Immature natural killer cell (primary cell): ENCODE measurements at regions not wholly inside any gene's neighbourhood (a gene's known extent, or its start where the extent isn't known, plus 50 kb on each side); places are given as distances from the start of the nearest gene placed in this dataset.
A peak's percentile ranks its signal among the peaks of the same experiment; 100 is the strongest.

Experiments used
- DNase-seq, 3 donors: peaks; one replicate each; pipeline ENCODE4 v3.0.0; 2022; ENCODE audit warnings: mixed read lengths in 1 of 3
- H3K27ac Mint-ChIP-seq, 6 donors: one replicate each; pipeline ENCODE4 v1.8.0; 2020; ENCODE audit warnings: mixed read lengths in 6 of 6, mild to moderate bottlenecking in 5 of 6, inconsistent platforms in 4 of 6, moderate library complexity in 3 of 6
- H3K27me3 Mint-ChIP-seq, 3 donors: one replicate each; pipeline ENCODE4 v1.8.0; 2020 to 2021; ENCODE audit warnings: low read depth in 3 of 3, mild to moderate bottlenecking in 3 of 3, mixed read lengths in 3 of 3, moderate library complexity in 3 of 3, inconsistent platforms in 1 of 3
- H3K36me3 Mint-ChIP-seq, 3 donors: one replicate each; pipeline ENCODE4 v1.8.0; 2020; ENCODE audit warnings: mixed read lengths in 3 of 3, inconsistent platforms in 2 of 3, mild to moderate bottlenecking in 2 of 3
- H3K4me1 Mint-ChIP-seq, 2 donors: one replicate each; pipeline ENCODE4 v1.8.0; 2020; ENCODE audit warnings: inconsistent platforms in 2 of 2, mild to moderate bottlenecking in 2 of 2, mixed read lengths in 2 of 2, moderate library complexity in 1 of 2
- H3K4me3 Mint-ChIP-seq, 5 donors: one replicate each; pipeline ENCODE4 v1.8.0; 2020; ENCODE audit warnings: mild to moderate bottlenecking in 5 of 5, mixed read lengths in 5 of 5, inconsistent platforms in 3 of 5, moderate library complexity in 3 of 5
- H3K9me3 Mint-ChIP-seq, 6 donors: one replicate each; pipeline ENCODE4 v1.8.0; 2020; ENCODE audit warnings: mild to moderate bottlenecking in 6 of 6, mixed read lengths in 6 of 6, inconsistent platforms in 4 of 6, moderate library complexity in 3 of 6

DNA sequence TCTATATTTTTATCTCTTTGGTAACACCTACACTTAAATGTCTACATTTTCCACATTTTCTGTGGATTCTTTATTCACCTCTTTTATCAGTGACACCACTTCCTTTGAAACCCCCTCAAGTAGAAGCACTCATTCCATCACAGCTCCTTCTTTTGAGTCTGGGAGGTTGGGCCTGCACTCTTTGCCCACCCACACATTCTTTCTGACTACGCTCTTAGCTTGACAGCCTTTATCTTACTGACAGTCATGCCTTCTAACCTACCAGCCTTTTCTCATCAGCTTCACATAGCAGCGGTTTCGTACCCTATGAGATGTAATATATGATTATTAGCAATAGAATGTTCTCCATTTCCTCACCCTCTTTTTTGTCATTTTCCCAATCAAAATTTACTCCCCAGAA, 151.9 kb downstream of the TNFSF18 start:
- no peak overlapping the region for H3K4me3 Mint-ChIP-seq
- H3K27ac Mint-ChIP-seq = peak overlapping the region in 1 of 6 donors; percentile 11
- H3K9me3 Mint-ChIP-seq = no peaks in the 10 kb centered on the region
- peaks cover 33 to 59% of the 10 kb centered on the region in 2 donors for H3K4me1 Mint-ChIP-seq
- peaks cover 0 to 5% (median 4%) of the 10 kb centered on the region in 3 donors for H3K27me3 Mint-ChIP-seq
- DNase-seq = no peak
- H3K36me3 Mint-ChIP-seq = no peaks in the 10 kb centered on the region

DNA sequence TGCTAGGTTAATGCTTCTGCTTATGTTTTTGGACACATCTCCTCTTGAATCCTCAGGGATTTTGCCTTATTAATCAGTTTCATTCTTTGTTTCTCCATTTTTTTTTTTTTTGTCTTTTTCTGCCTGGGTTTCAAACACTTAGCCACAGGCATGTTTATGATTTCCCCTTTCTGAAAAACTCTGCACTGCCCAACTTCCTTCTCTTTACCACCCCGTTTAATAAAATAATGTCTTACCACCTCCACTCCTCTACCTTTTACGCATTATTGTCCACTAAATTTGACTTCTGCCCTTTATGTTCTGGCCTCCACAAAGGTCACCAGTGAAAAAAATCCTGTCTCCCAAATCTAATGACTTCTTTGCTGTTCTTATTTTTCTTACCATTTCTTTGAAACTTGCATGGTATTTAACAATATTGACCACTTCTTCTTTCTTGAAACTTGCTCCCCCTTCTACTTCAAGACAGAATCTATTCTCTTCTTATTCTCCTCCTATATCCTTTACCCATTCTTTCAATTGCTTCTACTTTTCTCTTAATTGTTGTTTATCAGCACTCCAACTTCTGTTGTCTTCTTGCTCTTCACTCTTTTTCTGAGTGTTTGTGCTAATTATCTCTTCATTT, 150.3 kb downstream of the TNFSF18 start:
- Mint-ChIP-seq H3K27ac (peak overlapping the region in 3 of 6 donors; percentile 1 to 11 (median 2)), H3K36me3 (peaks cover 0 to 3% (median 0%) of the 10 kb centered on the region in 3 donors), H3K4me1 (peaks cover 18 to 43% of the 10 kb centered on the region in 2 donors), H3K9me3 (no peaks in the 10 kb centered on the region), H3K27me3 (peaks cover 0 to 5% (median 5%) of the 10 kb centered on the region in 3 donors), H3K4me3 (peak overlapping the region in 4 of 5 donors; percentile 1 to 25 (median 8))
- no peak for DNase-seq

DNA sequence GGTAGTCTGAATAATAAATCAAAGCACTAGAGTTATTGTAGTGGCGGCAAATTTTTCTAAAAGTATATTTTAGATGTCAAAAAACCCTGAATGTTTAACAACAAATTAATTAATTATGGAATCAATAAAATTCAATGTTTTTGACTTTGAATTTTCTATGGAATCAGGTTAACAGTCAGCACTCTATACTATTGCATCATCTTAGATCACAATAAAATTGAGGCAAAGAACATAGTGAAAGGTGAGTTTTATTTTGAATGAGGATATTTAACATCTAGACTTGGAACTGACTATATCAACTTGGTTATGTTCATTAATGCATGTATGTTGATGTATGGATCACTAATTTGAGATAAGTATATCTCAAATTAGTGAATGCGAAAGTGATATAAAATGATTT, 148.5 kb downstream of the TNFSF18 start:
- Mint-ChIP-seq H3K36me3 (peaks cover 0 to 6% (median 0%) of the 10 kb centered on the region in 3 donors), H3K4me3 (no peak overlapping the region), H3K4me1 (peaks cover 23 to 46% of the 10 kb centered on the region in 2 donors), H3K27ac (no peak overlapping the region), H3K9me3 (no peaks in the 10 kb centered on the region), H3K27me3 (peaks cover under 1 to 7% (median 5%) of the 10 kb centered on the region in 3 donors)
- no peak for DNase-seq

DNA sequence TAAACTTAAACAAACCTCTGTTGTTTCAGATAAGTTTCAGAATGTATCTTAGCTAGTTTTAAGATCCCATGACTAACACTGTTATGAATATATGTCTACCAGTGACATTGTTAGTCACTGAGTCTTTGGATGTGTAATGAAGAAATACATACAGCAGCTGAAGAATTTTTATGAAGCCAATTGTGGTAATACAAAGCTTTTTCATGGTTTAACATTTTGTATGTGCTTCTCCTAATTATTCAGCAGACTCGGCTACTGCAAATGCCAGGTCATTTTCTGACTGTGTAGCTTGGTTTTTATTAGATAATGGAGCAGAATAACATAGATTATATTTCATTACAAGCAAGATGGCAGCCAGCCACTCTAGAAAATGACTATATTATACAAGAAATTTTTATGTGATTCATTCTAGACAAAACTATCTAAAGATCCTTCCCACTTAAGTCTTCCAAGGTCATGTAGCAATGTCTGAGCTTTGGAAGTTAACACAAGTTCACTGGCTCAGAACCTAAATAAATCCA, 147.8 kb downstream of the TNFSF18 start:
- H3K27me3 Mint-ChIP-seq = peaks cover 2 to 7% (median 5%) of the 10 kb centered on the region in 3 donors
- H3K9me3 Mint-ChIP-seq = no peaks in the 10 kb centered on the region
- peaks cover 25 to 47% of the 10 kb centered on the region in 2 donors for H3K4me1 Mint-ChIP-seq
- H3K27ac Mint-ChIP-seq = no peak overlapping the region
- peaks cover 0 to 6% (median 0%) of the 10 kb centered on the region in 3 donors for H3K36me3 Mint-ChIP-seq
- no peak overlapping the region for H3K4me3 Mint-ChIP-seq
- DNase-seq = no peak

DNA sequence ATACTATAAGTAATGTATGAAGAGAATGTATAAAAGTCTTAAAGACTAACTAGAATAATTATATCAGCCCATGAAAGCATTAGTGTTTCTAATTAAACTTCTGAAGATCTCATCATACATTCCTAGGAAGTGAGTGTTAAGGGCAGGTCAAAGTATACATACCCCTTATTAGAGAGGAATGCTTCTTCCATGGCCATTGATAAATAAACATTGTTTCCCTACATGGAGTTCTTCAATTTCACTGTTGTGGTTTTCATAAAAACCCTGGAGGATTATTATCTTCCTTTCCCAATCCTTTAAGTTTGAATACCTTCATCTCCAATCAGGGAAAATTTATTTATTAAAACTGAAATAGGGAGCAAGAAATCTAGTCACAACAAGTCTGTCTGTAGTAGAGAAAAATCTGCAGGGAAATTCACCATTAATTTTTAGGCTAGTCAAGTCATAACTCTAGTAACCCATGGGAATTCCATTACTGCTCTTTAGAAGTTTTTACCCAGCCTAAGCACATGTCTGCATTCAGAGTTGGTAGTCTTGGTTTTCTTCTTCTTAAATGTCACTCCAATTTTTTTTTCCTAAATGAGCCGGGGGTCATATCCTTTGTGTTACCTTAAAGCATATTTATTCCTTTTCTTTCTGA, 147.0 kb downstream of the TNFSF18 start:
- Mint-ChIP-seq H3K4me1 (peaks cover 25 to 47% of the 10 kb centered on the region in 2 donors), H3K4me3 (no peak overlapping the region), H3K27me3 (peaks cover 2 to 7% (median 5%) of the 10 kb centered on the region in 3 donors), H3K36me3 (peaks cover 0 to 6% (median 0%) of the 10 kb centered on the region in 3 donors), H3K27ac (no peak overlapping the region), H3K9me3 (no peaks in the 10 kb centered on the region)
- no peak for DNase-seq

DNA sequence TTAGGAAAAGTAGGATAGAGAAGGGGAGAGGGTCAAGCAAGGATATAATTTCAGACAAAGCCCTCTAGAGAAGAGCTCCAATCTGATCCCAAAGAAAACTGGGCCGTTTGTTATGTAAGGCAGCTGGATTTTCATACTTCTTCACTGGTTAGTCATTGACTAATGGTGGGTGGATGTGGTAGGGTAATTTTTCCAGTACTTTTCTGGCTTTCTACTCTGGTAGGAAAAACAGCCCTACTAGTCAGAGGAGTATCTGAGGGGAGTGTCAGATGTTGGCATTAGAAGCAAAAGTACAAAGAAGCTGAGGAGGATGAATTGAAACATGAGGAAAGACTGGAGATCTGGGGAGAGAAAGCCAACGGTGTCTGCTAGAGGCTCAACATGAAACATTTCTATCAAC, 145.3 kb downstream of the TNFSF18 start:
- Mint-ChIP-seq H3K27me3 (peaks cover 2 to 6% (median 5%) of the 10 kb centered on the region in 3 donors), H3K36me3 (peaks cover 0 to 6% (median 0%) of the 10 kb centered on the region in 3 donors), H3K4me3 (no peak overlapping the region), H3K27ac (no peak overlapping the region), H3K9me3 (no peaks in the 10 kb centered on the region), H3K4me1 (peaks cover 20 to 31% of the 10 kb centered on the region in 2 donors)
- DNase-seq = no peak

DNA sequence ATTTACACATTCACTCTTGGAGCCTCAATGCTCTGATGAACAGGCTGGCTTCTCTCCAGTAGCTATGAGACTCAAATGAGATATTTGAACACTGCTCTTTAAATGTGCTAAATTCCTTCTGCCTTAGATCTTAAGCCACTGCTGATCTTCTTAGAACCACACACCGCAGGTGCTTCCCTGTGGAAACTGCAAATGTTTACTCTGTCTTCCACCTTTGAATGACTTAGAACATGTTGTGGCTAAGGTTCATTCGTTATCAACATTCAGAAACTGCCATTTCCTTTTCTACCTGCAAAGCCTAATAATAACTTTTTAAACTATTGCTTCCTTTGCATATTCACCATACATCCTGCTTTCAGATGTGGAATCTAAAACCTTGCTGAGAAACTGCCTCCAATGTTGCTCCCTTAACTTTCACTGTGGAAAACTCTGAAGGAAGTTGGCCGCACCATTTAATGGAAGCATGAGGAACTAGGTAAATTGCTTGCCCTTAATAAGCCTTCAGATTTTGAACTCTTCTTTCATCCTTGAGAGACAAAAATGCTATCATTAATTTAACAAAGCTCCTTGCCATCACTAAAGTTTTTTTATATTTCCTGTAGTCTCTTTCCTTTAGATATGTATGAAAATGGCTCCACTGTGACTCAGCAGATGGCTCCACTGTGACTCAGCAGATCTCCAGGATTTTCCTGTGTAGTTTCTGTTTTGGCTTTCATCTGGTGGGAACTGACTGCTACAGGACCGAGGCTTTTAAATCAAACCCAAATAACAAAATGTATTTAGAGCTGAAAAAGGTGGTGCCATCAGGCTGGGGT, 143.8 kb downstream of the TNFSF18 start:
- peaks cover 13 to 21% of the 10 kb centered on the region in 2 donors for H3K4me1 Mint-ChIP-seq
- peak overlapping the region in 2 of 6 donors; percentile 14 to 35 for H3K27ac Mint-ChIP-seq
- H3K36me3 Mint-ChIP-seq = peaks cover 0 to 6% (median 0%) of the 10 kb centered on the region in 3 donors
- peaks cover 0 to 5% (median 2%) of the 10 kb centered on the region in 3 donors for H3K27me3 Mint-ChIP-seq
- peak in 2 of 3 donors; percentile 8 to 27 for DNase-seq
- peak overlapping the region in 2 of 5 donors; percentile 1 to 2 for H3K4me3 Mint-ChIP-seq
- no peaks in the 10 kb centered on the region for H3K9me3 Mint-ChIP-seq

DNA sequence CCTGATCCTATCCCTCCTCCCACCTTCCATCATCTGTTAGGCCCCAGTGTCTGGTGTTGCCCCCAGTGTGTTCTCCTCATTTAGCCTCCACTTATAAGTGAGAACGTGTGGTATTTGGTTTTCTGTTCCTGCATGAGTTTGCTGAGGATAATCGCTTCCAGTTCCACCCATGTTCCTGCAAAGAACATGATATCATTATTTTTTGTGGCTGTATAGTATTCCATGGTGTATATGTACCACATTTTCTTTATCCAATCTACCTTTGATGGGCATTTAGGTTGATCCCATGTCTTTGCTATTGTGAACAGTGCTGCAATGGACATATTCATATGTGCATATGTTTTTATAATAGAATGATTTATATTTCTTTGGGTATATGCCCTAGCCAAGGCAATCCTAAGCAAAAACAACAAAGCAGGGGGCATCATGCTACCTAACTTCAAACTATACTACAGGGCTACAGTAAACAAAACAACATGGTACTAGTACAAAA, 142.9 kb downstream of the TNFSF18 start:
- Mint-ChIP-seq H3K4me1 (peaks cover 13 to 21% of the 10 kb centered on the region in 2 donors), H3K4me3 (no peak overlapping the region), H3K36me3 (peaks cover 0 to 6% (median 0%) of the 10 kb centered on the region in 3 donors), H3K9me3 (peaks cover 0 to 2% (median 0%) of the 10 kb centered on the region in 6 donors), H3K27me3 (peaks cover 0 to 6% (median 2%) of the 10 kb centered on the region in 3 donors), H3K27ac (no peak overlapping the region)
- DNase-seq = no peak

DNA sequence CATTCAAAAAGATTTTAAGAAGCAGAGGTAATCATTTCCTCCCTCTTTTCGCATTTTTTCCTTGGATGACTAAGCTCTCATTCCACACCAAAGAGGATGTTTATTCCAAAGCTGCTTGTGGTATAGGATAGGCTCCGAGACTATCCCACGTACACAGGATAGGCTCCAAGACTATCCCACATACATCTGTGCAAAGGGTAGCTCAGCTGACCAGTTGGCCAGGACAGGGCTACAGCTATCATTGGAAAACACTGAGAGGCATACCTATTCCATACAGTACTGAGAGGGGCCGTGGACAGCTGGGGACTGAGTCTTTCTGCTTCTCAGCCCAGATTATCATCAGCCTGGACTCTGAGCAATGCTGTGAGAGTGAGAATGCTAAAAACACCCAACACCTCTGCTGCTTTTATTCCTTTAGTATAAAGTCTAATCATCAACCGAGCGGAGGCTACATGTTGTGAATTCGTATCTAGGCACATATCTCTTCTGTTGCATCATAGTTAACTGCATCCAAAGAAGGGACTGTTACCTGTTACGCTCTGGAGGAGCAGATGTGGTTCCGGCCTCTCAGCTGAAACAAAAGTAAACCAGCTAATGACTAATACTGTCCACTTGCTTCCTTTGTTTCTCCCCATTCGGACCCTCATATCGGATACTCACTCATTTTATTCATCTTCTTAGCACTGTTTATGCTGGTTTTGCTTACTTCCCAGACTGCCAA, 141.0 kb downstream of the TNFSF18 start:
- Mint-ChIP-seq H3K27ac (no peak overlapping the region), H3K27me3 (peaks cover 0 to 7% (median 7%) of the 10 kb centered on the region in 3 donors)

DNA sequence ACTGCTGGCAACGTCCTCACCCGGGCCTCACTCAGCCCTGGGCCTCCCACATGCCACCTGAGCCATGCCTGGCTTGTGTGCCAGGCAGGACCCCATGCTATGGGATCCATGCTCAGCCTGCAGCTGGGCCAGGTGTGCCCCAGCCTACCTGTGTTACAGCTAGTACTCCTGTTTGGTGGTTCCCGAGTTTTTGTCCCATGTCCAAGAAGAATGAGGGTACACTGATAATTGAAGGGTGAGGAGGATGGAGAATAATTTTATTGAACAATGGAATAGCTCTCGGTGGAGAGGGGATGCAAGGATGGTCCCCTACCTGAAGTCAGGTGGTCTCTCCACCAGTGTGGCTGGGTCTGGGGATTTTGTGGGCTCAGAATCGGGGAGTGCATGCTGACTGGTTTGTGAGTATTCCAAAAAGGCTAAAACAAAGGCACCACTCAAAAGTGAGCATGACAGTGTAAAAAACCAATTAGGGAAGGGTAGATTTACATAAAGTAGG, 137.9 kb downstream of the TNFSF18 start:
- Mint-ChIP-seq H3K4me1 (peaks cover 0 to 2% of the 10 kb centered on the region in 2 donors), H3K4me3 (no peak overlapping the region), H3K9me3 (peaks cover 0 to 4% (median 0%) of the 10 kb centered on the region in 6 donors), H3K36me3 (peaks cover 0 to 5% (median 0%) of the 10 kb centered on the region in 3 donors), H3K27me3 (peaks cover 0 to 6% (median 5%) of the 10 kb centered on the region in 3 donors), H3K27ac (no peak overlapping the region)
- no peak for DNase-seq

More for the DNA sequence above, 141.0 kb downstream of the TNFSF18 start:
- Mint-ChIP-seq H3K36me3 (peaks cover 0 to 6% (median 5%) of the 10 kb centered on the region in 3 donors), H3K4me3 (no peak overlapping the region), H3K4me1 (peaks cover 13 to 21% of the 10 kb centered on the region in 2 donors), H3K9me3 (peaks cover 0 to 4% (median 0%) of the 10 kb centered on the region in 6 donors)
- no peak for DNase-seq

DNA sequence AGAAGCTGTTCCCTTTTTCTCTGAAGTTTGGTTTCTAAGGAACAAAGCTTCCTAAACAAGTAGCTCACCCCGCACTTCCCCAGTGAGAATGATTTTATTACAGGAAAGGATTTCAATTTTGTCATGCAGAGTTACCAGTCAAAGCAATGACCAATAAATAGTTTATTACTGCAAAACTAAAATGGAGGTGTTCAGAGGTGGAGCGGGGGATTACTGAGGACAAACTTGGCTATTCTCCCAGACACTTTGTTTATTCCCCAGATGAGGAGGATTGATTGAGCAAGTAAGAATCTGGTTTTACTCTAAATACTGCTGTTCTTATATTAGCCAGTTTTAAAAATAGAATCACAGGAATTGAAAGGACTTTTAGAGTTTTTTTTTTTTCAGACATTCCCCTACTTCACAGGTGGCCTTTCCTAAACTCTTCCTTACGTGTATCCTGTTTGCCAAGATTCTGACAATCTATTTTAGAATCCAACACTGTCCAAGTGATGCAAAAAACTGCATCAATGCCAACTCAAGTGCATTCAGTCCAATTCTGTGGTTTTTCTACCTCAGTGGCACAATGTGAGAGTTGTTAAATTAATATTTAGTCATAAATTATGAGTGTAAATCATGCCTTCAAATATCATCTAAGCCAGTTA, 136.1 kb downstream of the TNFSF18 start:
- H3K27ac Mint-ChIP-seq = no peak overlapping the region
- H3K4me1 Mint-ChIP-seq = no peaks in the 10 kb centered on the region
- H3K36me3 Mint-ChIP-seq = peaks cover 0 to 5% (median 0%) of the 10 kb centered on the region in 3 donors
- H3K27me3 Mint-ChIP-seq = peaks cover 0 to 6% (median 5%) of the 10 kb centered on the region in 3 donors
- H3K9me3 Mint-ChIP-seq = peaks cover 0 to 4% (median 0%) of the 10 kb centered on the region in 6 donors
- DNase-seq = no peak
- H3K4me3 Mint-ChIP-seq = no peak overlapping the region

DNA sequence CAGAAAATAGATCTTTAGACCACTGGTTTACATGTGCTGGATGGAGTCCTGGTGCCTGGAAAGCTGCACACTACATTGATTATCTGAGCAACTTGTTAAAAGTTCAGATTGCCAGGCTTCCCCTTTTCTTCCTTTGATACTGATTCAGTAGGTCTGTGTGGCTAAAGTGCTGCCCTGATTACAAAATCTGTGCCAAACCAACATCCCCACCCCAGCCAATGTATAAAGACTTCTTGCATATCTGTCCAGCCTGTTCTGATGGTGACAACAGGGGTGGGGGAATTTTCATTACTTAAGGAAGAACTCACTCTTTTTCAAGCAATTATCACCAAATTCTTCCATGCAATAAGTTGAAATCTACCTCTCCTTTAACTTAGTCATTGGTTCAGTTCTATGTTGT, 135.5 kb downstream of the TNFSF18 start:
- Mint-ChIP-seq H3K9me3 (peaks cover 0 to 4% (median 0%) of the 10 kb centered on the region in 6 donors), H3K4me1 (no peaks in the 10 kb centered on the region), H3K27ac (no peak overlapping the region), H3K4me3 (no peak overlapping the region), H3K36me3 (peaks cover 0 to 5% (median 0%) of the 10 kb centered on the region in 3 donors), H3K27me3 (peaks cover 0 to 5% (median 5%) of the 10 kb centered on the region in 3 donors)
- DNase-seq = no peak
